Astrocyte (in vitro differentiated cells and primary cell): ENCODE measurements at regions not wholly inside any gene's neighbourhood (a gene's known extent, or its start where the extent isn't known, plus 50 kb on each side); places are given as distances from the start of the nearest gene placed in this dataset.

ENCODE experiments used
- DNase-seq: peaks from one replicate; pipeline ENCODE4 v3.0.0-alpha.2; 2010; ENCODE audit warnings: low read depth
- FAIRE-seq: peaks from 2 replicates; lab custom pipeline; 2011; peaks lifted over from hg19 to GRCh38; lab: Jason Lieb, UNC
- H2AFZ ChIP-seq: 2 replicates; pipeline ENCODE4 v1.6.0; 2012; ENCODE audit warnings: low read depth, low read length, inconsistent platforms
- H3K27ac ChIP-seq: 2 replicates; pipeline ENCODE4 v1.5.1; 2011; ENCODE audit warnings: low read depth, low read length, inconsistent platforms
- H3K27me3 ChIP-seq: 2 replicates; pipeline ENCODE4 v1.6.0; 2011; ENCODE audit warnings: low read length, inconsistent platforms; ENCODE audit not compliant: insufficient read depth
- H3K36me3 ChIP-seq: 2 replicates; pipeline ENCODE4 v1.5.1; 2011; ENCODE audit warnings: low read length, inconsistent platforms; ENCODE audit not compliant: insufficient read depth
- H3K4me1 ChIP-seq: 2 replicates; pipeline ENCODE4 v1.5.1; 2011; ENCODE audit warnings: low read length, inconsistent platforms; ENCODE audit not compliant: insufficient read depth
- H3K4me2 ChIP-seq: 2 replicates; pipeline ENCODE4 v1.6.0; 2012; ENCODE audit warnings: low read length, inconsistent platforms
- H3K4me3 ChIP-seq: 2 replicates; pipeline ENCODE4 v1.5.1; 2011; ENCODE audit warnings: low read depth, mild to moderate bottlenecking, low read length, inconsistent platforms; ENCODE audit not compliant: insufficient read depth
- H3K79me2 ChIP-seq: 2 replicates; pipeline ENCODE4 v1.6.0; 2012; ENCODE audit warnings: mild to moderate bottlenecking, low read length, inconsistent platforms; ENCODE audit not compliant: insufficient read depth
- H3K9ac ChIP-seq: 2 replicates; pipeline ENCODE4 v1.6.0; 2012; ENCODE audit warnings: mild to moderate bottlenecking, low read length, inconsistent platforms
- H3K9me3 ChIP-seq: 2 replicates; pipeline ENCODE4 v1.5.1; 2012; ENCODE audit warnings: low read depth, mild to moderate bottlenecking, low read length, inconsistent platforms; ENCODE audit not compliant: insufficient read depth
- H4K20me1 ChIP-seq: 2 replicates; pipeline ENCODE4 v1.6.0; 2012; ENCODE audit warnings: low read length, inconsistent platforms; ENCODE audit not compliant: insufficient read depth
- H3K27ac Mint-ChIP-seq: one replicate; pipeline ENCODE4 v1.8.0; 2021; ENCODE audit warnings: mild to moderate bottlenecking, mixed read lengths; ENCODE audit not compliant: unreplicated experiment
- H3K27me3 Mint-ChIP-seq: one replicate; pipeline ENCODE4 v1.8.0; 2021; ENCODE audit warnings: low read depth, mixed read lengths; ENCODE audit not compliant: unreplicated experiment
- H3K36me3 Mint-ChIP-seq: one replicate; pipeline ENCODE4 v1.8.0; 2021; ENCODE audit warnings: low read depth, mixed read lengths; ENCODE audit not compliant: unreplicated experiment
- H3K4me1 Mint-ChIP-seq: one replicate; pipeline ENCODE4 v1.8.0; 2021; ENCODE audit warnings: low read depth, mixed read lengths; ENCODE audit not compliant: unreplicated experiment
- H3K4me3 Mint-ChIP-seq: one replicate; pipeline ENCODE4 v1.8.0; 2021; ENCODE audit warnings: mild to moderate bottlenecking, moderate library complexity, mixed read lengths; ENCODE audit not compliant: unreplicated experiment
- H3K9me3 Mint-ChIP-seq: one replicate; pipeline ENCODE4 v1.8.0; 2021; ENCODE audit warnings: mild to moderate bottlenecking, mixed read lengths; ENCODE audit not compliant: unreplicated experiment
- CTCF ChIP-seq: IDR thresholded peaks from 2 replicates; pipeline ENCODE4 v1.5.1; 2011; ENCODE audit warnings: low read depth, mild to moderate bottlenecking, inconsistent platforms, low read length, moderate library complexity; ENCODE audit not compliant: insufficient read depth
- EZH2 ChIP-seq: IDR thresholded peaks from 2 replicates; pipeline ENCODE4 v1.6.1; 2012; ENCODE audit warnings: mild to moderate bottlenecking, low read length, inconsistent platforms; ENCODE audit not compliant: insufficient read depth

GRCh38 chr15:38017721-38018120, 83.3 kb downstream of the TMCO5A start:
- no peak overlapping the region for H3K27ac Mint-ChIP-seq

DNA sequence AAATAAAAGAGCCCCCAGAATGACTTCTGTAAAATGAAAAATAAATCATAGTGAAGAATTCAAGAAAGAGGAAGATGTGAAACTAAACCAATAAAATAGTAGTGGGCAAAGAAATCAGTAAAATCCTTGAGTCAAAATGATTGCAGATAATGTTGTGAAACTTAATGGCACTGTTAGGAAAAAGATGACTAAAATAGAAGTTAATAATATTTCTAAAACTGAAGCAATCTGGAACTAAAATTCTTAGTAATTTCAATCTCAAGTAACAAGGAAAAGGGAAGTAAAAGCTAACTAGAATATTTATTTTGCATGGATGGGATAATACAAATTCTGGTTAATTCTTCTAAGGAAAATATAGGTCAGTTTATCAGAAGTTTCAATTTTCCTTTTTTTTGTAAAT, 84.6 kb downstream of the TMCO5A start:
- no peaks in the 10 kb centered on the region for H4K20me1 ChIP-seq

More at GRCh38 chr15:38017721-38018120, 83.3 kb downstream of the TMCO5A start:
- Histone ChIP-seq H3K36me3 (no peaks in the 10 kb centered on the region), H3K79me2 (no peaks in the 10 kb centered on the region), H3K4me1 (no peaks in the 10 kb centered on the region), H3K9ac (no peak overlapping the region), H3K27me3 (no peaks in the 10 kb centered on the region), H3K9me3 (no peaks in the 10 kb centered on the region), H3K4me3 (no peak overlapping the region), H2AFZ (no peak overlapping the region), H4K20me1 (no peaks in the 10 kb centered on the region), H3K4me2 (no peak overlapping the region), H3K27ac (no peak overlapping the region)
- TF ChIP-seq CTCF (no peak), EZH2 (no peak)
- Mint-ChIP-seq H3K27me3 (no peaks in the 10 kb centered on the region), H3K4me3 (no peak overlapping the region), H3K9me3 (no peaks in the 10 kb centered on the region), H3K4me1 (peaks cover 6% of the 10 kb centered on the region), H3K36me3 (no peaks in the 10 kb centered on the region)
- DNase-seq = no peak
- no peak for FAIRE-seq

More for the DNA sequence above, 84.6 kb downstream of the TMCO5A start:
- Mint-ChIP-seq H3K9me3 (no peaks in the 10 kb centered on the region), H3K4me1 (peaks cover 2% of the 10 kb centered on the region), H3K36me3 (no peaks in the 10 kb centered on the region), H3K27me3 (no peaks in the 10 kb centered on the region), H3K27ac (no peak overlapping the region), H3K4me3 (no peak overlapping the region)
- Histone ChIP-seq H3K79me2 (no peaks in the 10 kb centered on the region), H3K27ac (no peak overlapping the region), H3K4me2 (no peak overlapping the region), H3K4me3 (no peak overlapping the region), H3K36me3 (no peaks in the 10 kb centered on the region), H3K27me3 (no peaks in the 10 kb centered on the region), H2AFZ (no peak overlapping the region), H3K4me1 (no peaks in the 10 kb centered on the region), H3K9me3 (no peaks in the 10 kb centered on the region), H3K9ac (no peak overlapping the region)
- FAIRE-seq (no peak), DNase-seq (no peak)
- no peak for TF ChIP-seq CTCF
- no peak for TF ChIP-seq EZH2
